PFSK-1 (cell line): ENCODE measurements at regions not wholly inside any gene's neighbourhood (a gene's known extent, or its start where the extent isn't known, plus 50 kb on each side); places are given as distances from the start of the nearest gene placed in this dataset.

Experiments
- FOXP2 ChIP-seq: optimal IDR thresholded peaks from 2 replicates; pipeline ENCODE3; 2011; ENCODE audit warnings: borderline replicate concordance, control low read depth, inconsistent platforms; ENCODE audit not compliant: insufficient read depth; ENCODE audit errors: extremely low read length, extremely low read depth
- POLR2AphosphoS5 ChIP-seq: IDR thresholded peaks from 2 replicates; pipeline ENCODE4 v1.6.1; 2012; ENCODE audit warnings: low read depth, mild to moderate bottlenecking, control low read depth, low read length, moderate library complexity
- SIN3A ChIP-seq: IDR thresholded peaks from 2 replicates; pipeline ENCODE4 v1.6.1; 2012; ENCODE audit warnings: mild to moderate bottlenecking, low read length, moderate library complexity, borderline replicate concordance; ENCODE audit not compliant: insufficient read depth
- TAF1 ChIP-seq: IDR thresholded peaks from 2 replicates; pipeline ENCODE4 v1.6.1; 2012; ENCODE audit warnings: low read length, control low read depth, borderline replicate concordance; ENCODE audit not compliant: insufficient read depth
- TF ChIP-seq, protein P1 (sequence below), 2 experiments: IDR thresholded peaks; 2 replicates each; pipeline versions ENCODE4 v1.6.1 to v1.8.0; 2011 to 2012; ENCODE audit warnings: low read depth in 2 of 2, low read length in 2 of 2, control low read depth in 1 of 2, inconsistent platforms in 1 of 2, mild to moderate bottlenecking in 1 of 2, moderate library complexity in 1 of 2; ENCODE audit not compliant: insufficient read depth in 1 of 2

GRCh38 chr12:105587237-105587636 is 256.7 kb downstream of the C12orf75 start:
- TF ChIP-seq POLR2AphosphoS5 (no peak), SIN3A (no peak), FOXP2 (no peak), TAF1 (no peak)
- TF ChIP-seq, protein P1, sequence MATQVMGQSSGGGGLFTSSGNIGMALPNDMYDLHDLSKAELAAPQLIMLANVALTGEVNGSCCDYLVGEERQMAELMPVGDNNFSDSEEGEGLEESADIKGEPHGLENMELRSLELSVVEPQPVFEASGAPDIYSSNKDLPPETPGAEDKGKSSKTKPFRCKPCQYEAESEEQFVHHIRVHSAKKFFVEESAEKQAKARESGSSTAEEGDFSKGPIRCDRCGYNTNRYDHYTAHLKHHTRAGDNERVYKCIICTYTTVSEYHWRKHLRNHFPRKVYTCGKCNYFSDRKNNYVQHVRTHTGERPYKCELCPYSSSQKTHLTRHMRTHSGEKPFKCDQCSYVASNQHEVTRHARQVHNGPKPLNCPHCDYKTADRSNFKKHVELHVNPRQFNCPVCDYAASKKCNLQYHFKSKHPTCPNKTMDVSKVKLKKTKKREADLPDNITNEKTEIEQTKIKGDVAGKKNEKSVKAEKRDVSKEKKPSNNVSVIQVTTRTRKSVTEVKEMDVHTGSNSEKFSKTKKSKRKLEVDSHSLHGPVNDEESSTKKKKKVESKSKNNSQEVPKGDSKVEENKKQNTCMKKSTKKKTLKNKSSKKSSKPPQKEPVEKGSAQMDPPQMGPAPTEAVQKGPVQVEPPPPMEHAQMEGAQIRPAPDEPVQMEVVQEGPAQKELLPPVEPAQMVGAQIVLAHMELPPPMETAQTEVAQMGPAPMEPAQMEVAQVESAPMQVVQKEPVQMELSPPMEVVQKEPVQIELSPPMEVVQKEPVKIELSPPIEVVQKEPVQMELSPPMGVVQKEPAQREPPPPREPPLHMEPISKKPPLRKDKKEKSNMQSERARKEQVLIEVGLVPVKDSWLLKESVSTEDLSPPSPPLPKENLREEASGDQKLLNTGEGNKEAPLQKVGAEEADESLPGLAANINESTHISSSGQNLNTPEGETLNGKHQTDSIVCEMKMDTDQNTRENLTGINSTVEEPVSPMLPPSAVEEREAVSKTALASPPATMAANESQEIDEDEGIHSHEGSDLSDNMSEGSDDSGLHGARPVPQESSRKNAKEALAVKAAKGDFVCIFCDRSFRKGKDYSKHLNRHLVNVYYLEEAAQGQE (IDR thresholded peaks at IDR 0.05; ENCODE audit: insufficient read depth in 1 of 2, low read depth in 2 of 2, low read length in 2 of 2), result no peak

GRCh38 chr12:105588106-105588505 is 257.6 kb downstream of the C12orf75 start:
- no peak for TF ChIP-seq POLR2AphosphoS5
- TF ChIP-seq FOXP2, result no peak
- no peak for TF ChIP-seq TAF1
- TF ChIP-seq SIN3A, result no peak
- TF ChIP-seq, protein P1 (IDR thresholded peaks at IDR 0.05; ENCODE audit: insufficient read depth in 1 of 2, low read depth in 2 of 2, low read length in 2 of 2), result no peak

GRCh38 chr12:105590571-105590970 is 260.1 kb downstream of the C12orf75 start:
- no peak for TF ChIP-seq POLR2AphosphoS5
- TF ChIP-seq SIN3A, result no peak
- no peak for TF ChIP-seq FOXP2
- TF ChIP-seq, protein P1 (IDR thresholded peaks at IDR 0.05; ENCODE audit: insufficient read depth in 1 of 2, low read depth in 2 of 2, low read length in 2 of 2), result no peak
- TF ChIP-seq TAF1, result no peak

DNA sequence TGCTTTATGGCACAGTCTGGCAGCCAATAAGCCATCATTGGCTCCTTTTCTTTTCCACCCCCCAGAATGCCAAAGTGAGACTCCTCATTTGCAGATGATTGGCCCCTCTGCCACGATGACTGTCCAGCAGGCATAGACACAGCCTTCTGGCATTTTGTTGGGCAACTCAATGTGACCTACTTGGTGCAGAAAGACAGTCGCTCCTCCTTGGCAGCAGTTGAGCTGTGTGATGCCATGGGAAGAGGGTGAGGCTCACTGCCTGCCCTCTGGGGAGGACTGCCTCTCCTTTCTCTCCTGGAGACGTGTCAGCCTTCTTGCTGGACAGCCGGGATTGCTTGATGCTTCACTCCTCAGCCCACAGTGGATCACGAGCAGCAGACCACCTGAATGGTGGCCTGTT is 264.9 kb downstream of the C12orf75 start:
- no peak for TF ChIP-seq POLR2AphosphoS5
- no peak for TF ChIP-seq FOXP2
- no peak for TF ChIP-seq TAF1
- TF ChIP-seq SIN3A, result no peak
- TF ChIP-seq, protein P1 (IDR thresholded peaks at IDR 0.05; ENCODE audit: insufficient read depth in 1 of 2, low read depth in 2 of 2, low read length in 2 of 2), result no peak

- TF ChIP-seq, protein P1 (IDR thresholded peaks at IDR 0.05; ENCODE audit: insufficient read depth in 1 of 2, low read depth in 2 of 2, low read length in 2 of 2), result no peak
- no peak for TF ChIP-seq FOXP2
- TF ChIP-seq SIN3A, result no peak
- no peak for TF ChIP-seq TAF1
- no peak for TF ChIP-seq POLR2AphosphoS5
Observed at GRCh38 chr12:105596731-105597130, 266.2 kb downstream of the C12orf75 start.
